CD4-positive, alpha-beta T cell treated with Interleukin-4 for 4 hours (primary cell): ENCODE measurements at regions not wholly inside any gene's neighbourhood (a gene's known extent, or its start where the extent isn't known, plus 50 kb on each side); places are given as distances from the start of the nearest gene placed in this dataset.

Experiments used
- DNase-seq: peaks from one replicate; pipeline ENCODE4 v3.0.0-alpha.2; 2020

DNA sequence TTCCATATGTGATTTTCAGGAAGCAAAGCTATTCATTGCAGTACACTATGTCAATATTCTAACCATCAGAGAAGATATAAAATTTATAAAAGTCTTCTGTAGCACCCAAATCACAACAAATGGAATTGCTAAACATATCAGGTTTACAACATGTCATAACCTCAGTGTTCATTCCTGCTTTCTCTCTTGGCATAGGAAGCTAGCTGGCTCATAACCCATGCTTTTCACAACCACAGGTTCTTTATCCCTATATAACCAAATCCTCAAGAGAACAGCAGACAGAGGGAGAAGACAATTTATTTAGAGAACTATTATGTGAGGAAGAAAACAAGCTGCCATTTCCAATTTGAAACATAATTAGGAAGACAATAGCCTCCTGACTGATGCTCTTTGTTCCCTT, 997.0 kb upstream of the ACVR2A start:
- no peak for DNase-seq

- no peak for DNase-seq
Observed at GRCh38 chr2:146844226-146844990, 1000.4 kb upstream of the ACVR2A start.

- no peak for DNase-seq
Observed at GRCh38 chr2:146837857-146838256, 1007.0 kb upstream of the ACVR2A start.

DNA sequence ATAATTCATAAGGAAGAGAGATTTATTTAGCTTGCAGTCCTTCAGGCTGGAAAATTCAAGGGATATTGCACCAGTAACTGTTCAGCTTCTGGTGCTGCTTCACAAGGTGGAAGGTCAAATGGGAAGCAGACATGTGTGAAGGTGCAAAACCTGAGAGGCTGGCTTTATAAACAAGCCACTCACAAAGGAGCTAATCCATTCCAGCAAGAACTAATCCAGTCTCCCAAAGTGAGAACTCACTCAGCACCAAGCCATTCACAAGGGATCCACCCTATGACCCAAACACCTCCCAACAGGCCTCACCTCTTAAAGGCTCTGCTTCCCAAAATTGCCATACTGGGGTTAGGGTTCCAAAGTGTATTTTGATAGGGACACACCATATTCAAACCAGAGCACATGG, 1018.4 kb upstream of the ACVR2A start:
- DNase-seq = no peak

GRCh38 chr2:146821836-146822316, 1023.0 kb upstream of the ACVR2A start:
- DNase-seq = no peak

GRCh38 chr2:146820672-146821071, 1024.2 kb upstream of the ACVR2A start:
- DNase-seq = no peak

GRCh38 chr2:146818122-146818521, 1026.7 kb upstream of the ACVR2A start:
- no peak for DNase-seq

- no peak for DNase-seq
Observed at GRCh38 chr2:146817613-146818012, 1027.2 kb upstream of the ACVR2A start.

DNA sequence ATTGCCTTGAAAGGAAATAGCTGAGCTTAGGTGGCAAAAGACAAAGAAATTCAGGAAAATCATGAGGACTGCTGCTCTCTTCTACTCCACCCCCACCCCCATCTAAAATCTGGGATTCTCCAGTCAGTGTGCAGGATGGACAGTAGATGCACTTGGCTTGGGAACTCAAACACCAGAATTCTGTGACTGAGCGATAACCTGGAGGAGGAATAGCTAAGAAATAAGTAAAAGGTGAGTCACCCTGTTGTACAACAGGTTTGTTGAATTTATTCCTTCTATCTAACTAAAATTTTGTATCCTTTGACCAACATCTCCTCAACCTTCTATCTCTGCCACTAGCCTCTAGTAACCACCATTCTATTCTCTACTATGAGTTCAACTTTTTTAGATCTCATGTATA, 1029.9 kb upstream of the ACVR2A start:
- no peak for DNase-seq

- DNase-seq = no peak
Observed at GRCh38 chr2:146807568-146808168, 1037.2 kb upstream of the ACVR2A start.

DNA sequence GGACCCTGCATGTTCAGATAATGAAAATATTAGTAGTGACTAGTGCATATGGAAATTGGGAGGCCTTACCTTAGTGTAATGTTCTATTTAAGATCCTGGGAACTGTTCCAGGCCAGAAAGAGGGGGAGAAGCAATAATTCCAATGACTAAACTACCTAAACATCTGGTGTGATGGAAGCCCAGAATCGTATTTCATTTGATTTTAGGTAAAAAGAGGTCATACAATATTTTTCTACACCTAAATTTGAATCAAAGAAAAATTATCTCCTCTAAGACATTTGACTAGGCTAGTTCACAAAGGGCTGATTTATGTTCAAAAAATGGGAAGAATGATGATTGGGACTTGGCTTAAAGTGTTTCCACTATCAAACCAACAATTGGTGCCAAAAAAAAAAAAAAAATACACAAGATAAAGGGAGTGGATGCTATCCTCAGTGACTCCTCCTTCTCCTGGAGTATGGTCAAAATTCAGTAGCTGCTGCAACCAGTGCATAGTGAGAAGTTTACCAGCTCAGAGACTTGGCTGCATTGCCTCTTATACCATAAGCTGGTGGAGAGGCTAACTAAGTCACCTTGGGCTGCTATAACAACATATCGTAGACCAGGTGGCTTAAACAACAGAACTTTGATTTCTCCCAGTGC, 1038.3 kb upstream of the ACVR2A start:
- DNase-seq = no peak

DNA sequence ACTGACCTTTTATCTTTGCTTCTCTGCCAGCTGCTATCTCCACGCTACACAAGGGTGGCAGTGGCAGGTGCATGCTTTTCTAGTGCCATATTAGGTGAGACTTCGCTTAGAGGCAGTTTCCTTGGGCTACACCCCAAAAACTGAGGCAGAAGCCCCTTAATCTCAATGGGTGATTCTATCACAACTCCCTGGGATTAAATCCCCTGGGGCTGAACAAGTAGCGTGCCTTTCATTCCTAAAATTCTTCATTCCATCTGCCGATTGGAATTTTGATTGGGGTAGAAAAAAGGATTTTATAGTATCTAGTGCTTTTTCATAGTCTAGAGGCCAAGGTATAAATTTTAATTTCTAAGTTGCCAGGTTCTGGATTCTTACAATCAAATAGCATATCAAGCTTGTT, 1040.5 kb upstream of the ACVR2A start:
- no peak for DNase-seq

- DNase-seq = no peak
Observed at GRCh38 chr2:146801886-146802285, 1042.9 kb upstream of the ACVR2A start.

DNA sequence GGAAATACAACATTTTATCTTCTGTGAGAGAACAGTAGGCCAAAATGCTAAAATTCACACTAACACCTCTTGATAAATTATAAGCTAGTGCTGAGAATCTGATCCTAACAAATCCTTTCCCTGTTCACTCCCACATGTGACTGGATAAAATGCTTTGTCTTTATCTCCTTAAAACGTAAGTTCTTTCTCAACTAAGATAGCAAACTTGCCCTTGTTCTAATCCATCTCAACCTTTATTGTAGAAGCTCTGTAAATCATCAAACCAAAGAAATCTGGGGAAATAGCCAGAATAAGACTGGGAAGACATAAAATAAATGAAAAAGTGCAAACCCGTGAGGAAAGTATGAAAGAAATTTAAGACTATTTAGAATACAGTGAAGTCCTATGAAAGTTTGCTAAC, 1058.4 kb upstream of the ACVR2A start:
- DNase-seq = no peak

GRCh38 chr2:146785101-146785500, 1059.7 kb upstream of the ACVR2A start:
- no peak for DNase-seq

DNA sequence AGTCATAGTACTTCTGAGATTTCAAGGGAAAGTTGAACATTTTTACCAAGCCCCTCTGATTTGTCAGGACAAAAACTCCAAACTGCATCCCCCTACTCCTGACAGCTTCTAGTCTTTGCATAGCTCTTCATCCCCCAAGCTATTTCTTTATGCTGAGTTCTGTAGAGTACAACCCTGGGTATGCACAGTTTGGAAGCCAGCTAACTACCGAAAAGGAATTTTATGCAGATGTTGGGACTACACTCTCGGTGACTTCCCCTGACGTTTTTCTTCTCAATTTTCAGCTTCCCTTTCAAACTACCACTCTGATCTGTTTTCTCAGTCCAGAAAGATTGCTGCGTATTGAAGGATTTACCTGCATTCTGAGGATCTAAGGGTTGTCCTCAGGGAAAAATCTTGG, 1060.2 kb upstream of the ACVR2A start:
- no peak for DNase-seq

DNA sequence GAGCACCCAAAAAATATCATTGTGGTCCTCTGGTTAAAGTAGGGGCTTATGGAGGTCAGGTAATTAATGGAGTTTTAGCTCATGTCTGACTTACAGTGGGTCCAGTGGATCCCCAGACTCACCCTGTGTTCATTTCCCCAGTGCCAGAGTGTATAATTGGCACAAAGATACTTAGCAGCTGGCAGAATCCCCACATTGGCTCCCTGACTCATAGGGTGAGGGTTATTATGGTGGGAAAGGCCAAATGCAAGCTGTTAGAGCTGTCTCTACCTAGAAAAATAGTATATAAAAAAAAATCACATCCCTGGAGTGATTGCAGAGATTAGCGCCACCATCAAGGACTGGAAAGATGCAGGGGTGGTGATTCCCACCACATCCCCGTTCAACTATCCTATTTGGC, 1067.6 kb upstream of the ACVR2A start:
- DNase-seq = no peak

DNA sequence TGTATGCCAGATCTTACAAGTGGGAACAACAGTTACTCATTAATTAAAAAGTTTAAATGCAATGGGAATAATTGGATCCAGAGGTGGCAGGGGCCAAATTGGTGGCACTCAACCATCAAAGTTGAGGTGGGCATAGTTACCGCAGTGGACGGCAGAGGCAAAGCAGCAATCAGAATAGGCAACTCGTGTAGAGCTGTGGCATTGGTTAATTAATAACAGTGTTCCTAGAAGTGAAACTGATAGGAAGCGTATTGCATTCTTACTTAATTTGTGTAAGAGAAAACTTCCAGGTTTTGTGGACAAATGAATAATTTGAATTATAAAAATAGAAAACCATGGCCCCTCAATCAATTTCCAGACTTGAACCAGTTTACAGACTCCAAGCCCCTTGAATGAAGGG, 1068.2 kb upstream of the ACVR2A start:
- no peak for DNase-seq

DNA sequence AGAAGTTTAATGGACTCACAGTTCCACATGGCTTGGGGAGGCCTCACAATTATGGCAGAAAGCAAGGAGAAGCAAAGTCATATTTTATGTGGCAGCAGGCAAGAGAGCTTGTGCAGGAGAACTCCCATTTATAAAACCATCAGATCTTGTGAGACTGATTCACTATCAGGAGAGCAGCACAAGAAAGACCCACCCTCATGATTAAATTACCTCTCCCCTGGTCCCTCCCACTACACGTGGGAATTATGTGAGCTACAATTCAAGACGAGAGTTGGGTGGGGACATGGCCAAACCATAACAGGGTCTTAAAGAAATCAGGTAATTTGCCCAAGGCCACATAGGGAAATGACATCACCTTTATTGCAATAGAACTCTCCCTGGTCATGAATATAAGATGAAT, 1073.3 kb upstream of the ACVR2A start:
- no peak for DNase-seq

DNA sequence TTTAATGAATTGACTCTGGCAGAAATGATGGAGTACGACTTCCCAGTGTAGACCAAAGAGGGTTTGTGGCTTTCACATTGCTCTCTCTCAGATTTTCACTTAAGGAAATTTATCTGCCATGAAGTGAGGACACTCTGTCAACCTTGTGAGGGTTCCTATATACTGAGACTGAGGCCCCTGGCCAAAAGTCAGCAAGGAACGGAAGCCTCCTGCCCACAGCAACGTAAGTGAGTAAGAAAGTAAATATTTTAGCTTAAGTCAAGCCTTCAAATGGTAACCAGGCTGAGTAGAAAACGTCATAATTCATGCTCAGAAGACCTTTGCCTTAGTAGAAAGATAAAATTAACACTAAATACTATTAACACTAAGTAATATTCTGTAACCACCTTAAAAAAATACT, 1080.5 kb upstream of the ACVR2A start:
- no peak for DNase-seq

GRCh38 chr2:146762786-146763185, 1082.0 kb upstream of the ACVR2A start:
- no peak for DNase-seq

DNA sequence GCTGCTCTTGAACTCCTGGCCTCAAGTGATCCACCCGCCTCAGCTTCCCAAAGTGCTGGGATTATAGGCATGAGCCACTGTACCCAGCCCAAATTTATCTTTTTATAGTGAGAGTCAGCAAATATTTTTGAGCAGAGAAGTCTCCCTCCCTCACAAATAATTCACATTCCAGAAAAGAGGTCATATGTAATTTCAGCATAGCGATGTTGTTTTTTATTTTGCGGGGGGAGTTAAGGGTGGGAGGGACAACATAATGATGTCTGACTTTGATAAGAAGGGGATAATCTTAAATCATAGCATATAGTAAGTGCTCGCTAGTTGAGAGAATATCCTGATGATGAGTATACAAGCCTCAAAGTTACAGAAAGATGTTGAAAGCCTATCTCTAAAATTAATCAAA, 1090.2 kb upstream of the ACVR2A start:
- no peak for DNase-seq

GRCh38 chr2:146748046-146748445, 1096.8 kb upstream of the ACVR2A start:
- DNase-seq = no peak

GRCh38 chr2:146741260-146741659, 1103.6 kb upstream of the ACVR2A start:
- no peak for DNase-seq
